ENCODE measurements at regions not wholly inside any gene's neighbourhood (a gene's known extent, or its start where the extent isn't known, plus 50 kb on each side); places are given as distances from the start of the nearest gene placed in this dataset.
"Not testable (repeated sequence)": the region's sequence is repeated elsewhere in the genome, so short reads cannot be mapped to it uniquely, and the experiment has no call there.

- H4K8ac ChIP-seq (replicated peaks; ENCODE audit: insufficient read length, low read depth, low read length): no peak overlapping the region
- no peak overlapping the region for H3K23ac ChIP-seq (ENCODE audit: insufficient read length, low read depth, low read length)
- no peak overlapping the region for H2BK15ac ChIP-seq (ENCODE audit: low read depth, low read length)
- H4K20me1 ChIP-seq (ENCODE audit: control insufficient read depth, insufficient read depth, insufficient read length): no peaks in the 10 kb centered on the region
- H2AK5ac ChIP-seq (ENCODE audit: insufficient read length, low read length): no peak overlapping the region
- H3T11ph ChIP-seq (ENCODE audit: low read length): no peak overlapping the region
- H4K91ac ChIP-seq (ENCODE audit: insufficient read length, low read depth, low read length): no peak overlapping the region
- Mint-ChIP-seq H3K27ac (no peak overlapping the region), H3K9me3 (no peaks in the 10 kb centered on the region), H3K36me3 (ENCODE audit: insufficient read depth in 1 of 3, low read depth in 3 of 3) (no peaks in the 10 kb centered on the region; a peak in 1 of 7 replicates), H3K4me3 (no peak overlapping the region), H3K4me1 (peaks cover 14 to 26% of the 10 kb centered on the region in 2 experiments), H3K27me3 (ENCODE audit: low read depth) (no peaks in the 10 kb centered on the region; the same call in 1 of the 2 replicates)
- no peaks in the 10 kb centered on the region for H3K23me2 ChIP-seq (ENCODE audit: insufficient read length, low read depth, low read length, poor library complexity, severe bottlenecking)
- H3K4me2 ChIP-seq (ENCODE audit: insufficient read depth, insufficient read length, low read length): no peak overlapping the region
- H3K56ac ChIP-seq (ENCODE audit: insufficient read length, low read depth, low read length): no peak overlapping the region
- H2BK120ac ChIP-seq (ENCODE audit: low read depth, low read length, poor library complexity, severe bottlenecking): no peak overlapping the region
- no peak overlapping the region for H3K27ac ChIP-seq (ENCODE audit: insufficient read length, low read depth, low read length)
- no peaks in the 10 kb centered on the region for H3K79me1 ChIP-seq (ENCODE audit: insufficient read depth, low read depth, low read length, poor library complexity, severe bottlenecking)
- no peak overlapping the region for H2AFZ ChIP-seq (ENCODE audit: low read length)
- H3K79me2 ChIP-seq (ENCODE audit: insufficient read depth, low read length): no peaks in the 10 kb centered on the region
- TF ChIP-seq, protein P1, sequence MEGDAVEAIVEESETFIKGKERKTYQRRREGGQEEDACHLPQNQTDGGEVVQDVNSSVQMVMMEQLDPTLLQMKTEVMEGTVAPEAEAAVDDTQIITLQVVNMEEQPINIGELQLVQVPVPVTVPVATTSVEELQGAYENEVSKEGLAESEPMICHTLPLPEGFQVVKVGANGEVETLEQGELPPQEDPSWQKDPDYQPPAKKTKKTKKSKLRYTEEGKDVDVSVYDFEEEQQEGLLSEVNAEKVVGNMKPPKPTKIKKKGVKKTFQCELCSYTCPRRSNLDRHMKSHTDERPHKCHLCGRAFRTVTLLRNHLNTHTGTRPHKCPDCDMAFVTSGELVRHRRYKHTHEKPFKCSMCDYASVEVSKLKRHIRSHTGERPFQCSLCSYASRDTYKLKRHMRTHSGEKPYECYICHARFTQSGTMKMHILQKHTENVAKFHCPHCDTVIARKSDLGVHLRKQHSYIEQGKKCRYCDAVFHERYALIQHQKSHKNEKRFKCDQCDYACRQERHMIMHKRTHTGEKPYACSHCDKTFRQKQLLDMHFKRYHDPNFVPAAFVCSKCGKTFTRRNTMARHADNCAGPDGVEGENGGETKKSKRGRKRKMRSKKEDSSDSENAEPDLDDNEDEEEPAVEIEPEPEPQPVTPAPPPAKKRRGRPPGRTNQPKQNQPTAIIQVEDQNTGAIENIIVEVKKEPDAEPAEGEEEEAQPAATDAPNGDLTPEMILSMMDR (conservative IDR thresholded peaks at IDR 0.05): no peak
- H3K9ac ChIP-seq (ENCODE audit: extremely low read depth, insufficient read length, low read length): no peak overlapping the region
- H3K18ac ChIP-seq (ENCODE audit: insufficient read length, low read depth, low read length): no peak overlapping the region
- no peaks in the 10 kb centered on the region for H3K27me3 ChIP-seq (ENCODE audit: insufficient read depth, low read length)
- H2BK20ac ChIP-seq (ENCODE audit: low read depth, low read length, poor library complexity, severe bottlenecking): no peak overlapping the region
- H3K4ac ChIP-seq (ENCODE audit: low read depth, low read length): no peak overlapping the region
- no peak overlapping the region for H2BK5ac ChIP-seq (ENCODE audit: insufficient read length, low read length)
- whole genome bisulfite sequencing (ENCODE audit: extremely low coverage, insufficient read length, low lambda C conversion rate): no CpG with 5 or more reads among the region's 13 CpGs
- no peak for DNase-seq
- H2BK12ac ChIP-seq (ENCODE audit: insufficient read length, low read depth, low read length): no peak overlapping the region
- no peak overlapping the region for H4K5ac ChIP-seq (ENCODE audit: insufficient read length, low read depth, low read length)
- no peaks in the 10 kb centered on the region for H3K9me3 ChIP-seq (ENCODE audit: control insufficient read depth, low read depth, low read length)
- no peaks in the 10 kb centered on the region for H3K4me1 ChIP-seq (ENCODE audit: insufficient read depth, low read length)
- H3K14ac ChIP-seq (ENCODE audit: insufficient read depth, low read length): no peak overlapping the region
Observed at GRCh38 chr3:72161881-72162595, 377.1 kb upstream of the PROK2 start.

- not testable (repeated sequence) for H2BK120ac ChIP-seq (ENCODE audit: low read depth, low read length, poor library complexity, severe bottlenecking); H3K27ac ChIP-seq (ENCODE audit: insufficient read length, low read depth, low read length); H3K56ac ChIP-seq (ENCODE audit: insufficient read length, low read depth, low read length); H3K4me2 ChIP-seq (ENCODE audit: insufficient read depth, insufficient read length, low read length); H2BK12ac ChIP-seq (ENCODE audit: insufficient read length, low read depth, low read length); H4K20me1 ChIP-seq (ENCODE audit: control insufficient read depth, insufficient read depth, insufficient read length); H3K79me1 ChIP-seq (ENCODE audit: insufficient read depth, low read depth, low read length, poor library complexity, severe bottlenecking); H3K4ac ChIP-seq (ENCODE audit: low read depth, low read length); H3K27ac Mint-ChIP-seq; H3T11ph ChIP-seq (ENCODE audit: low read length); H3K23me2 ChIP-seq (ENCODE audit: insufficient read length, low read depth, low read length, poor library complexity, severe bottlenecking); DNase-seq; H3K18ac ChIP-seq (ENCODE audit: insufficient read length, low read depth, low read length); H2AFZ ChIP-seq (ENCODE audit: low read length); H3K4me1 ChIP-seq (ENCODE audit: insufficient read depth, low read length); H4K91ac ChIP-seq (ENCODE audit: insufficient read length, low read depth, low read length); H4K5ac ChIP-seq (ENCODE audit: insufficient read length, low read depth, low read length); H3K36me3 Mint-ChIP-seq (ENCODE audit: insufficient read depth in 1 of 3, low read depth in 3 of 3); H4K8ac ChIP-seq (replicated peaks; ENCODE audit: insufficient read length, low read depth, low read length); H3K14ac ChIP-seq (ENCODE audit: insufficient read depth, low read length); H3K9ac ChIP-seq (ENCODE audit: extremely low read depth, insufficient read length, low read length); H3K27me3 ChIP-seq (ENCODE audit: insufficient read depth, low read length); H3K27me3 Mint-ChIP-seq (ENCODE audit: low read depth); H3K9me3 ChIP-seq (ENCODE audit: control insufficient read depth, low read depth, low read length); H3K4me3 Mint-ChIP-seq; H2BK20ac ChIP-seq (ENCODE audit: low read depth, low read length, poor library complexity, severe bottlenecking); H2BK5ac ChIP-seq (ENCODE audit: insufficient read length, low read length); H3K23ac ChIP-seq (ENCODE audit: insufficient read length, low read depth, low read length); H2AK5ac ChIP-seq (ENCODE audit: insufficient read length, low read length); H2BK15ac ChIP-seq (ENCODE audit: low read depth, low read length); H3K79me2 ChIP-seq (ENCODE audit: insufficient read depth, low read length); H3K9me3 Mint-ChIP-seq
- H3K4me1 Mint-ChIP-seq: peaks cover 14 to 28% of the 10 kb centered on the region in 2 experiments
- WGBS (ENCODE audit: extremely low coverage, insufficient read length, low lambda C conversion rate): no CpG with 5 or more reads among the region's 3 CpGs
Observed at GRCh38 chr3:72161285-72161684, 376.3 kb upstream of the PROK2 start.

Measured in H9 (cell line).